Kidney epithelial cell (primary cell): ENCODE measurements at regions not wholly inside any gene's neighbourhood (a gene's known extent, or its start where the extent isn't known, plus 50 kb on each side); places are given as distances from the start of the nearest gene placed in this dataset.
A peak's percentile ranks its signal among the peaks of the same experiment; 100 is the strongest.

Source experiments
- DNase-seq: peaks from one replicate; pipeline ENCODE4 v3.0.0-alpha.2; 2010; ENCODE audit warnings: low read depth
- H3K27me3 ChIP-seq: 2 replicates; pipeline ENCODE4 v1.6.0; 2011; ENCODE audit warnings: low read length; ENCODE audit not compliant: control insufficient read depth, insufficient read depth
- H3K36me3 ChIP-seq: 2 replicates; pipeline ENCODE4 v1.5.1; 2011; ENCODE audit warnings: low read length; ENCODE audit not compliant: control insufficient read depth, insufficient read depth
- H3K4me3 ChIP-seq: 2 replicates; pipeline ENCODE4 v1.5.1; 2011; ENCODE audit warnings: low read depth, mild to moderate bottlenecking, control low read depth, low read length
- CTCF ChIP-seq: IDR thresholded peaks from 2 replicates; pipeline ENCODE4 v1.5.1; 2011; ENCODE audit warnings: mild to moderate bottlenecking, moderate library complexity, low read length, control low read depth, inconsistent platforms; ENCODE audit not compliant: insufficient read depth, poor library complexity, severe bottlenecking

GRCh38 chr5:97834561-97834960 is 651.5 kb upstream of the RIOK2 start:
- no peak for DNase-seq
- H3K27me3 ChIP-seq, result no peaks in the 10 kb centered on the region
- no peaks in the 10 kb centered on the region for H3K36me3 ChIP-seq
- no peak for TF ChIP-seq CTCF
- no peak overlapping the region for H3K4me3 ChIP-seq

GRCh38 chr5:97835112-97835511 is 652.1 kb upstream of the RIOK2 start:
- H3K27me3 ChIP-seq, result no peaks in the 10 kb centered on the region
- no peak for TF ChIP-seq CTCF
- no peak for DNase-seq
- H3K36me3 ChIP-seq, result no peaks in the 10 kb centered on the region
- no peak overlapping the region for H3K4me3 ChIP-seq

- Histone ChIP-seq H3K36me3 (no peaks in the 10 kb centered on the region), H3K4me3 (no peak overlapping the region), H3K27me3 (no peaks in the 10 kb centered on the region)
- TF ChIP-seq CTCF, result no peak
- no peak for DNase-seq
These were observed 653.8 kb upstream of the RIOK2 start for GRCh38 chr5:97836816-97837215.

- H3K36me3 ChIP-seq, result no peaks in the 10 kb centered on the region
- DNase-seq, result peak; percentile 86
- H3K27me3 ChIP-seq, result no peaks in the 10 kb centered on the region
- TF ChIP-seq CTCF, result no peak
- H3K4me3 ChIP-seq, result no peak overlapping the region
These were observed 655.2 kb upstream of the RIOK2 start for GRCh38 chr5:97838214-97838613.

- no peak for DNase-seq
- no peak overlapping the region for H3K4me3 ChIP-seq
- no peak for TF ChIP-seq CTCF
- no peaks in the 10 kb centered on the region for H3K27me3 ChIP-seq
- H3K36me3 ChIP-seq, result no peaks in the 10 kb centered on the region
These were observed 656.5 kb upstream of the RIOK2 start for GRCh38 chr5:97839341-97840086.

GRCh38 chr5:97840643-97841042 is 657.6 kb upstream of the RIOK2 start:
- Histone ChIP-seq H3K4me3 (no peak overlapping the region), H3K27me3 (no peaks in the 10 kb centered on the region), H3K36me3 (no peaks in the 10 kb centered on the region)
- DNase-seq, result no peak
- no peak for TF ChIP-seq CTCF
